Fibroblast of skin of abdomen (primary cell): ENCODE measurements at regions not wholly inside any gene's neighbourhood (a gene's known extent, or its start where the extent isn't known, plus 50 kb on each side); places are given as distances from the start of the nearest gene placed in this dataset.
"Not testable (repeated sequence)": the region's sequence is repeated elsewhere in the genome, so short reads cannot be mapped to it uniquely, and the experiment has no call there.

Experiments used
- DNase-seq: peaks from one replicate; pipeline ENCODE4 v3.0.0-alpha.2; 2013

GRCh38 chr6:27617046-27617687 lies 144.3 kb upstream of the ZNF184 start:
- DNase-seq, result no peak

DNA sequence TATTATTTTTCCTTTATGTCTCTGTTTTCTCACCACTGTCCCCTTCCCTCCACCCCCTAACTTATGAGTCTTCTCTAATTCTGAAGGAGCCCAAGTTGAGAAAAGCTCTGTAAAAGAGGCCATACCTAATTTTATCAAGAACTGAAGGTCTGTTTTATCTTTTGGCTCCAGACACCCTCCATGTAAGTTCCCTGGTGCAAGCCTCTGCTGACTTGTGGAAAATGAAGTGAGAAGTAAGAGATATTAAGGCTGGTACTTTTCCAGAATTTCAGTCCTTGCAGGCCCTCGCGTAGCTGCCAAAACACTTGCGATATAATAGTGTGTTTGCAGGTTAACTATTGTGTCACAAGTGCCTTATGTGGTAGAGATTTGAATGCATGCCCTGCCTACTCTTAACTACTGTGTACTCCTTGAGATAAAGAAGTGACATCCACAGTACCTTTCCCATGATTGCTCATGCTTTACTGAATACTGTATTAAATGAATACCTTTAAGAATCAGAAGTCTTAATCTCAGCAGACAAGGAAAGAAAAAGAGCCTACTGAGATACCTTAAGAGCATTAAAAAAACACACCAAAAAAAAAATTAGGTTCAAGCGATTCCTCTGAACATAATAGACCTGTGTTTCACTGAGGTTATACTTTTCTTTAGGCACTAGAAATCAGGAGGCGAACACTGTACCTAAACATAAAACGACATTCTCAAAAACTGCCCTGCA lies 143.6 kb upstream of the ZNF184 start:
- DNase-seq, result no peak

GRCh38 chr6:27611451-27611850 lies 138.5 kb upstream of the ZNF184 start:
- no peak for DNase-seq

GRCh38 chr6:27608916-27609883 lies 136.3 kb upstream of the ZNF184 start:
- DNase-seq, result peak; percentile 39

GRCh38 chr6:27605401-27606342 lies 132.8 kb upstream of the ZNF184 start:
- DNase-seq, result peak; percentile 63

DNA sequence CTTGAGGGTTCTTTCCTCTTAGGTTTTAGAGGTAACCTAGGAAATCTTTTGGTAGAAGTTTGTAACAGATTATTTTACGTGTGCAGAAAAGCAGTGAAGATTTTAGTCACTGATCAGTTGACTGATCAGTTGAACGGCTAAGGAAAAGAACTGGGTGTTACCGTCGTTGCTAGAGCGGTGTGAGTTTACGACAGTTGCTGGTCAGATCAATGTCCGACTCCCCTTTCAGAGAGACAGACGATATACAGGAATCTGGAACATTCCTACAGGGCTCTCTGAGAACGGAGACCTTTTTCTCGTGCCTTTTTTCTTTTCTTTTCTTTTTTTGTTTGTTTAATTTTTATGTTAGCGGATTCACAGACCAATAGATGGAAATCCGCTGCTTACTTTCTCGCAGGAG lies 132.1 kb upstream of the ZNF184 start:
- no peak for DNase-seq

- DNase-seq, result no peak
Measured at GRCh38 chr6:27601668-27602254, 128.9 kb upstream of the ZNF184 start.

DNA sequence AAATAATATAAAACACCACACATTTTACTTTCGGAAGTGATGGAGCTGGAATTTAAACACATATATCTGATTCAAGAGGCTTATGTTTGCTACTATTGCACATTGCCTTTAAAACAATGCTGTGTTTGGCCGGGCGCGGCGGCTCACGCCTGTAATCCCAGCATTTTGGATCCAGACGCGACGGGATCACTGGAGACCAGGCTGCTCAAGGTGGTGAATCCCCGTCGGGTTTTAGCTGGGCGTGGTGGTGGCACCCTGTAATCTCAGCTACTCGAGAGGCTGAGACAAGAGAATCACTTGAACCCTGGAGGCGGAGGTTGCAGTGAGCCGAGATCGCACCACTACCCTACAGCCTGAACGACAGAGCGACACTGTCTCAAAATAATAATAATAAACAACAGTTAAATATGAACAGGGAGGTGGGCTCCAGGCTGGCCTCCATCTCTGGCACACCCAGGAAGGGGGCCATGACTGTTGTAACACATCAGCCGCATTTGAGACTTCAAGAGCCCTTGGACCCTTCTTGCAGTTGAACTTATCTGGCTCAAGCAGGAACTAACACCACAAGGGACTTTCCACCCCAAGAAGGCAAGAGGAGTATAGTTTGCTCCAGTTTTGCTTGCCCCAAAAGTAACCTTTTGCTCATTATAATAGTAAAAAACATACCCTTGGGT lies 127.1 kb upstream of the ZNF184 start:
- no peak for DNase-seq

DNA sequence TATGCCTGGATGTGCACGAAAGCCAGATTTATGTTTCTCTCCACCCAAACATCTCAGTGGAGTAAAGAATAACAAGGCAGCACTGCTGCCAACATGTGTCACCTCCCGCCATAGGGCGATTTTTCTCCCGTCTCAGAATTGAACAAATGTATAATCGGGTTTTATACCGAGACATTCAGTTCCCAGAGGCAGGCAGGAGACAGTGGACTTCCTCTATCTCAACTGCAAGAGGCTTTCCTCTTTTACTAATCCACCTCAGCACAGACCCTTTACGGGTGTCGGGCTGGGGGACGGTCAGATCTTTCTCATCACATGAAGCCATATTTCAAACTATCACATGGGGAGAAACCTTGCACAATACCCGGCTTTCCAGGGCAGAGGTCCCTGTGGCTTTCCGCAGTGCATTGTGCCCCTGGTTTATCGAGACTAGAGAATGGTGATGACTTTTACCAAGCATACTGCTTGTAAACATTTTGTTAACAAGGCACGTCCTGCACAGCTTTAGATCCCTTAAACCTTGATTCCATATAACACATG lies 124.2 kb upstream of the ZNF184 start:
- not testable (repeated sequence) for DNase-seq

DNA sequence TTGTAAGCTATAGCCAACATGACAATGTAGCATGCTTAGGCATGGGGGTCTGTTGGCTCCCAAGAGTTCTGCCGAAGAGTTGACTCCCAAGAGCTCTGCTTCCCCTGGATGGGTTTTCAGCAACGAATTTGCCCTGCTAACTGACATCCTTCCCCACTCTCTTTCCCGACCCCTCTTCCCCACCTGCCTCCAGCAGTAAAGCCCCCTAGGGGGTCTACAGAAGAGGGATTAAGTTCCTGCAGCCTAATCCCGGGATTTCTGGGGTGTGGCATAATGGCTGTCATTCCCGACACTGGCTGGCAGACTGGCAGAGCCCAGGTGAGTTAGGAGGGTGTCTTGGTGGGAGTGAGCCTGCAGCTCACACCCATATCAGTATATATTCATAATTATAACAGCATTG lies 121.0 kb upstream of the ZNF184 start:
- no peak for DNase-seq

DNA sequence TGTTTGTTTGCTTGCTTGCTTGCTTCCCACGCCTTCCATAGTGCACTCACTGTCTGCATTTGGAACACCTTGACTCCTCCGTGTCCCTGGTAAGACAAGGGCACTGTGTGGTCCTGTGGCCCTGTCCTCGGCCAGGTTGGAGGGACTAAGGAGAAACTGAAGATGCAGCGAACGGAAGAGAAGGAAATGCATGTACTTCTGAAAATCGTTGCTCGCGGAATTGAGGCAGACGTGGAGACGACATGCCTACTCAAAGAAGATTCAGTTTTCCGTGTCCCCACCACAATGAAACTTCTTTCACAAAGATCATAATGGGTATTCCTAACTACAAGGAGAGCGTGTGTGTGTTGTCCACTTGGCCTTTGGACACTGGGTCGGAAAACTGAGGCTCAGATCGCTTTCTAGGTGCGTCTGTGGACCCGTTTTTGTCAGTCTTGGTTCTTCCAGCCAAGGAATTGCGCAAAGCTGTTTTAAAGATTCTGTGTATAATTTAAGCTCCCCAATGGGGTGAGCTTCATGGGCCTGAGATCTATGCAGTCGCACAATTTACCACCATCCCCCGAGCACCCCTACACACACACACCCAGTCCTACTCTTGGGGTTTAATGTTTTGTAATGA lies 120.4 kb upstream of the ZNF184 start:
- no peak for DNase-seq

GRCh38 chr6:27592481-27593199 lies 119.7 kb upstream of the ZNF184 start:
- DNase-seq, result peak; percentile 87

- peak; percentile 13 for DNase-seq
Measured at GRCh38 chr6:27591699-27592480, 119.0 kb upstream of the ZNF184 start.

- DNase-seq, result not testable (repeated sequence)
Measured at GRCh38 chr6:27585316-27585715, 112.4 kb upstream of the ZNF184 start.

- DNase-seq, result no peak
Measured at GRCh38 chr6:27584326-27584725, 111.4 kb upstream of the ZNF184 start.

DNA sequence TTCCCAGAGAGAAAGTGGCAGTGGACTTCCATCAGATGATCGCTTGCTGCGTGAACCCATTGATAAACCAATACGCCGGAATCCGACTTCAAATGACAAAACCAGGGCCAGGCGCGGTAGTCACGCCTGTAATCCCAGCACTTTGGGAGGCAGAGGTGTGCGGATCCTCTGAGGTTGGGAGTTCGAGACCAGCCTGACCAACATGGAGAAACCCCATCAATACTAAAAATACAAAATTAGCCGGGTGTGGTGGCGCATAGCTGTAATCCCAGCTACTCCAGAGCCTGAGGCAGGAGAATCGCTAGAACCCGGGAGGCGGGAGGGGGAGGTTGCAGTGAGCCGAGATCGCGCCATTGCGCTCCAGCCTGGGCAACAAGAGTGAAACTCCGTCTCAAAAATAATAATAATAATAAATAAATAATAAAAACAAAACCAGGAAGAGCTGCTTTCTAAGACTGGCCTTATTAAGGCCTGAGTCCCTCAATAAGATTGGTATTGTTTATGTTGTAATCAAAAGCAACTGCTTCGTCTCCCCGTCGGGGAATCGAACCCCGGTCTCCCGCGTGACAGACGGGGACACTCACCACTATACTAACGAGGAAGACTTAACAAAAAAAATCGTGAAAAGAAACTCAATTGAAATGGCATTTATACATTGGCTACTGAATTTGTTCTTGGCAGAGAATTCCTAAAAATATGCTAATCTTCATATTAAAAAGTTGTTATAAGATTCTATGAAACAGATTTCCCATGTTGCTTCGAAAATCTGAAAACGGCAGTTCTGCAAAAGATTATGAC lies 110.2 kb upstream of the ZNF184 start:
- peak; percentile 48 for DNase-seq

- DNase-seq, result no peak
Measured at GRCh38 chr6:27579973-27580372, 107.1 kb upstream of the ZNF184 start.

- no peak for DNase-seq
Measured at GRCh38 chr6:27577922-27578321, 105.0 kb upstream of the ZNF184 start.
